ENCODE measurements at regions not wholly inside any gene's neighbourhood (a gene's known extent, or its start where the extent isn't known, plus 50 kb on each side); places are given as distances from the start of the nearest gene placed in this dataset.

DNA sequence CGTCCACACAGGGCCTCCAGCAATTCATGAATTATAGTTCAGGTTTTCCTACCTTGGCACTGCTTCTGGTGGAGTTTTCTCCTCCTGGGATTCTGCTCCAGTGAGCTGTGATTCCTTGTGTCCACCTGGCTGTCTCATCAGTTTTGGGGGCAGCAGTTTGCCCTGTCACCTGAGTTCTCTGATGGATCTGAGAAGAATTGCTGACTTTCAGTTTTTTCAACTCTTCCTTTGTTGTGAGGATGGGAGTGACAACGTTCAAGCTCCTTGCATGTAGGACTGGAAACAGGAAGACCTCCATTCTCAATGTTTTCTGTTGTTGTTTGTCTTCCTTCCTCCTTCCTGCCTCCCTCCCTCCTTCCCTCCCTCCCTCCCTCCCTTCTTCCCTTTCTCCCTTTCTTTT, 359.0 kb downstream of the TSN start:
- DNase-seq (ENCODE audit: low spot score), result no peak

DNA sequence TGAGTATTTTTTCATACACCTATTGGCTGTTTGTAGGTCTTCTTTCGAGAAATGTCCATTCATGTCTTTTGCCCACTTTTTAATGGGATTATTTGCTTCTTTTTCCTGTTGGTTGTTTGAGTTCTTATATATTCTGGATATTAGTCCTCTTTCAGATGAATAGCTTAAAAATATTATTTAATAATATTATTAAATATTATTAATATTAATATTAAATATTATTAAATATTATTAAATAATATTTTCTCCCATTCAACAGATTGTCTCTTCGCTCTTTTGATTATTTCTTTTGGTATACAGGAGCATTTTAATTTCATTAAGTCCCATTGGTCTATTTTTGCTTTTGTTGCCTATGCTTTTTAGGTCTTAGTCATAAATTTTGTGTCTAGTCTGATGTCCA, 361.9 kb downstream of the TSN start:
- no peak for DNase-seq (ENCODE audit: low spot score)

GRCh38 chr2:122129399-122129798, 373.9 kb downstream of the TSN start:
- DNase-seq (ENCODE audit: low spot score), result no peak

DNA sequence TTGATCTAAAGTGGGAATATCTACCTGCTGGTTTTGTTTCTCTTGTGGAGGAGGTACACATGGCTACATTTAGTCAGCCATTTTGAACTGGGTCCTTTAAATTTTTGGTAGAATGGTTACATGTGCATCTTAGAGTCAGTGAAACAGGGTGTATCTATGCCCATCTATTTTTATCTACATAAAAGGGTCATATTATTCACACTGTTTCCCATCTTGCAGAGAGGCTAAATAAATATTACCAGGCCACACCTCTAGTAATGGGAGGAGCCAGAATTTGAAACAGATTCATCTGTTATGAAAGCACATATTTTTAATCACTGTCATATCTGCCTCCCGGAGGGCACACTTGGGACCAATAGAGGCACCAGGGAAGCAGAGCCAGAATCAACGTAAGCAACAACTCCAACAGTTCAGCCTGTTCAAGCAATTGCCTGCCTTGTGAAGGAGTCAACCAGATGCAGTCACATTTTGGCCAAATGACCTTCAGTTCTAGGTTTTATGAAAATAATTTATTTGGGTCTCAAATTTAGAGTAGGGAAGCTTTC, 376.8 kb downstream of the TSN start:
- peak; percentile 18 for DNase-seq (ENCODE audit: low spot score)

DNA sequence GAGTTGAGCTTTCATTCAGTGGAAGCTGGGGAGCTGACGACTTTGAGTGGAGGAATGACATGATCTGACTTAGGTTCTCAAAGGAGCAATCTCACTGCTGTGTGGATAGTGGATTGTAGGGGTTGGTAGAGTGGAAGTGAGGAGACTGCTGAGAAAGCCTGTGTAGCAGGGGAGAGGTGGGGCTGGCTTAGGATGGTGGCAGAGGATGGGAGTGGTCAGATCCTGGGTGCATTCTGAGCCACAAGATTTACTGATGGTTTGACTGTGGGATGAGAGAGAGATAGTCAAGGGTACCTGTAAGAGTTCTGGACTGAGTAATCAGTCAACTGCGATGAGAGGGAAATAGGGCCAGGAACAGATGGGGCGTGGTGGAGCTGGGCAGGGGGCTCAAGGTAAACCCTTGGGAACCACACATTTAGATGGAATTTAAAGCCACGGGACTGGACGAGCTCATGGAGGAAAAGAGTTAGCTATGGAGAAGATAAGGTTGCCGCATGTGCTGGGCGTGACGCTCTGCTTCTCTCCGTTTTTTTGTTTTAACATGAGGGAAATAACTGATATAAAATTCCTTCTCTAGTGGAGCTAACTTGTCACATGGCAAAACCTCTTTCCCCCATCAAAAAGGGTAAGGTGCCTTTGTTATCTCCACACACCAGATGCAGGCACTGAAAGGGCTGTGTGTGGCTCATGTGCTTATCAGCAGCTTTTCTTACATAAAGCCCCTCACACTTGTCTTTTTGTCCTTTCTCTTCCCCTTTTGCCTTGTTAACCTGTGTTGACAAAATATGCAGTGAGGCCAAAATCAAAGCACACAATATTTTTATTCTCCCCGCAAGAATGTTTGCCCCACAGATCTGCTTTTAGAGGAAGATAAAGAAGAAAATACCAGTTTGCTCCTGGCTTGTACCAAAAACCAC, 379.8 kb downstream of the TSN start:
- no peak for DNase-seq (ENCODE audit: low spot score)

GRCh38 chr2:122136056-122136455, 380.6 kb downstream of the TSN start:
- peak; percentile 48 for DNase-seq (ENCODE audit: low spot score)

DNA sequence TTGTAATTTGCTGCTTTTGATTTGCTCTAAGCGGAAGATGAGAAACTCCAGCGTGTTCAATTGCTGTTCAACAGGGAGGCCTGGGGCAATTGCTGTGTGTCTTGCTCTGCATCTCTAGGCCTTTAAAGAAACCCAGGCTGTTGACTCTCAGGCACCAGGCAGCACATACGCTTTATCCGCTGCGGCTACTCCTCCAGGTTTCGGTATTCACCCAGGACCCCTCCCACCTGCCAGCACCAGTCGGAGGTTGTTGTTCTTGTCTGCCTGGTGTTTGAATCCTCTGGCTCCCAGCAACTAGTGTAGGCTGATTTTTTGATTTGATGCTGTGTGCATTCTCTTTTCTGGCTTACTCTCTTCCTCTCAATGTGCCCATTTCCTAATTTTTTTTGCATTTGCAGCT, 383.1 kb downstream of the TSN start:
- no peak for DNase-seq (ENCODE audit: low spot score)

GRCh38 chr2:122139739-122140420, 384.4 kb downstream of the TSN start:
- no peak for DNase-seq (ENCODE audit: low spot score)

DNA sequence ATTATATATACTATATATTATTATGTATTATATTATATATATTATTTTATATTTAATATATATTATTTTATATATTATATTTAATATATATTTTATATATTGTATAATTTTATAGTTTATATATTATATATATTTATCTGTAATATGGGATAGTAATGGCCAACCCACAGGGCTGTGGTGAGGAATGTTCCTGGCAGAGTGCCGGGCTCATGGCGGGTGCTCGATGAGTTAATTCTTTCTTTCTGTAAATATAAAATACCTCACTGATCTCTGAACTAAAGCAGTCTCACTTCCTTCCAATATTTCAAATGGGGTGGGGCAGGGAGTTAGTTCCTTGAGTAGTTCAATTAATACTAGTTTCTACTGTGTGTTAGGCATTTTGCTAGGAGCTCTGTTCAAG, 389.4 kb downstream of the TSN start:
- DNase-seq (ENCODE audit: low spot score), result no peak

- no peak for DNase-seq (ENCODE audit: low spot score)
These were observed 390.4 kb downstream of the TSN start for GRCh38 chr2:122145856-122146255.

DNA sequence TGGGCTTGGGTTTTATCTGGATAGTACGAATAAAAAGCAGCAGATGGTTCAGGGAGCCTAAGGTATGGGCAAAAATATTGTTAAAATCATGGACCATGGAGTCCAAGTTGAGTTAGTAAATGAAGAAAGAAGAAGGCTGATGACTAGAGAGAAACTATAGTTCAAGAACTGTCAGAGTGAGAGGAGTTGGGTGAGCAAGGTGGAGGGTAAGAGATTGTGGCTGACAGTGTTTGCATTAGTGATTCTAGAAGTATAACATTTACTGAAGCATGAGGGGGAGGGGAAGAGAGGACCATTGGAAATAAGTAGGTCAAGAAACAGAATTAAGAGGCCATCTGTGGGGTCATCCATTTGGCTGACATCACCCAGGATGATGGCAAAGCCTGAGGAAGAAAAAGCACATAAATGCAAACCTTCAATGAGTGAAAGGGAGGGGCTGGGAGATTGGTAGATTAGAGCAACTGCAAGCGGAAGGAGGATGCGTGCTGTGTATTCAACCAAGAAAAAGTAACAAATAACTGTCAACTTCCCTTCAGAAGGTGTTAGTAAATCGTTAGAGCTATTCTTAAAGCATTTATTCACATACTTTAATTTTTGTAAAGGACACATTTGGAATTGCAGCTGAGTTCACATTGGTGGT, 392.8 kb downstream of the TSN start:
- DNase-seq (ENCODE audit: low spot score), result no peak

- DNase-seq (ENCODE audit: low spot score), result no peak
These were observed 395.3 kb downstream of the TSN start for GRCh38 chr2:122150524-122151280.

GRCh38 chr2:122152571-122152970, 397.1 kb downstream of the TSN start:
- no peak for DNase-seq (ENCODE audit: low spot score)

GRCh38 chr2:122156176-122156890, 400.9 kb downstream of the TSN start:
- DNase-seq (ENCODE audit: low spot score), result no peak

GRCh38 chr2:122157158-122157557, 401.7 kb downstream of the TSN start:
- no peak for DNase-seq (ENCODE audit: low spot score)

DNA sequence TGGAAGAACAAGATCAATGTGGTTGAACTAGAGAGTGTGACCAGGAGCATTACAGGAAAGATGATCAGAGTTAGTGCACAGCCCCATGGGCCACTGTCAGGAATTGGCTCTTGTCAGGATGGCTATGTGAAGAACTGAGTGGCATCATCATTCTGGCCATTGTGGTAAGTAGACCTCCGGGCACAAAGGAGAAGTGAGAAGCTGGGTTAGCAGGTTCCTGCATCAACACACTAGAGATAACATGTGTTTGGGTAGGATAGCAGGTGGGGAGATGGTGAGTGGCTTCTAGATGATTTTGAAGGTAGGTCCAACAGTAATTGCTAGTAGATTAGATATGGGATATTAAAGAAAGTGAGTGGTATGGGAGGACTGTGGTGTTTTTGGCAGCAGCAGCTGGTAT, 408.2 kb downstream of the TSN start:
- DNase-seq (ENCODE audit: low spot score), result no peak

DNA sequence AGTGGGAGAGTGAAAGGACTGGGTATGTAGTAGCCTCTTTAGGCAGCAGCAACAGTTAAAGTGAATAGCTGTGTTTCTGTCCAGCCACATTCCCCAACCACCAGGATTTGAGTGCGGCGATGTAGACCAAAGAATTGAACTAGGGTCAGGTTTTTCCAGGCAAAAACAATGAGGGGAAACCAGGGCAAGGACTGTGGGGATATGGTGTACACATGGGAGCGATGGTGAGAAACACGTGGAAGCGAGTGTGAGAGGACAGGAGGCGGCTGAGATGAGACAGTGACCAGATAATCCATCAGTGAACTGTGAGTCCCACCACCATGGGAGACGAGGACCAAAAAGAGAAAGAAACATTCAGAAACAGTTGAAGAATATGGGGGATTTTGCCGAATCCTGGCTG, 409.5 kb downstream of the TSN start:
- no peak for DNase-seq (ENCODE audit: low spot score)

- no peak for DNase-seq (ENCODE audit: low spot score)
These were observed 411.4 kb downstream of the TSN start for GRCh38 chr2:122166820-122167219.

- DNase-seq (ENCODE audit: low spot score), result no peak
These were observed 412.1 kb downstream of the TSN start for GRCh38 chr2:122167515-122167914.

GRCh38 chr2:122168799-122169198, 413.3 kb downstream of the TSN start:
- DNase-seq (ENCODE audit: low spot score), result no peak

- no peak for DNase-seq (ENCODE audit: low spot score)
These were observed 417.4 kb downstream of the TSN start for GRCh38 chr2:122172812-122173211.

Data from GM03348 (cell line).